Activated B cell treated with CpG ODN at 0.5 μM for 24 hours (primary cell): ENCODE measurements at regions not wholly inside any gene's neighbourhood (a gene's known extent, or its start where the extent isn't known, plus 50 kb on each side); places are given as distances from the start of the nearest gene placed in this dataset.

Experiments used
- ATAC-seq: fragments of 200-7000 bp; cut with Tn5 transposase; one replicate; pipeline ENCODE4 v1.10.0; 2021; ENCODE audit warnings: low read depth, mild to moderate bottlenecking, moderate library complexity
- CTCF ChIA-PET: fragments of 350-600 bp; sonication (Branson Sonifier 250); formaldehyde crosslinking; loops from one replicate; lab custom pipeline; 2021; ENCODE audit warnings: antibody characterized with exemption; lab: Charles Lee
- POLR2A ChIA-PET: fragments of 350-600 bp; sonication (Branson Sonifier 250); formaldehyde crosslinking; loops from one replicate; lab custom pipeline; 2021; ENCODE audit warnings: antibody characterized with exemption; lab: Charles Lee
- DNase-seq: peaks from one replicate; pipeline ENCODE4 v3.0.0; 2022
- H3K27ac Mint-ChIP-seq: one replicate; pipeline ENCODE4 v1.8.0; 2020; ENCODE audit warnings: mixed read lengths
- H3K27me3 Mint-ChIP-seq: one replicate; pipeline ENCODE4 v1.8.0; 2021; ENCODE audit warnings: mixed read lengths
- H3K36me3 Mint-ChIP-seq: one replicate; pipeline ENCODE4 v1.8.0; 2021; ENCODE audit warnings: low read depth, mixed read lengths
- H3K4me1 Mint-ChIP-seq: one replicate; pipeline ENCODE4 v1.8.0; 2021; ENCODE audit warnings: mixed read lengths
- H3K4me3 Mint-ChIP-seq: one replicate; pipeline ENCODE4 v1.8.0; 2020; ENCODE audit warnings: mild to moderate bottlenecking, mixed read lengths
- H3K9me3 Mint-ChIP-seq: one replicate; pipeline ENCODE4 v1.8.0; 2020; ENCODE audit warnings: mixed read lengths
- intact Hi-C: fragments of 100-400 bp; cut with micrococcal nuclease; formaldehyde crosslinking; loops from one replicate; pipeline ENCODE4 v1.15.1; 2024
- TF ChIP-seq, protein P1 (sequence below): fragments of 200-600 bp; IDR thresholded peaks from one replicate; pipeline ENCODE4 v1.8.0; 2022; ENCODE audit warnings: antibody characterized with exemption, mild to moderate bottlenecking

DNA sequence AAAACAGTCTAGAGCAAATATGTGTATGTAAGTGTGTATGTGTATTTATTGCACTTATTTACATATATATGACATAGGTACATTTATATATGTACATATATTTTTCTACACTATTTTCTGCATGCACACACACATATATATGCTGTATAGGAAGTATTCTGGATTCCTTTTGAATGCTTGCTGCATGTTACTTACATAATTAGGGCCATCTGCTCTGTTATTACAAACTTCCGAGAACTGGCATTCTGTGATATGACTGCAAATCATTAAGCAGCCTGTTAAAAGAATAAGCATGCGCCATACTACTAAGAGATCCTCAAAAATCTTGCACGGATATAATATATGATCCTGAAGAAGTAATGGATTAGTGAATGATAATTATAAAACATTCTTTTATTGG lies 1157.6 kb upstream of the TENM3 start:
- CTCF ChIA-PET = no interaction called here
- no peak overlapping the region for H3K4me3 Mint-ChIP-seq

DNA sequence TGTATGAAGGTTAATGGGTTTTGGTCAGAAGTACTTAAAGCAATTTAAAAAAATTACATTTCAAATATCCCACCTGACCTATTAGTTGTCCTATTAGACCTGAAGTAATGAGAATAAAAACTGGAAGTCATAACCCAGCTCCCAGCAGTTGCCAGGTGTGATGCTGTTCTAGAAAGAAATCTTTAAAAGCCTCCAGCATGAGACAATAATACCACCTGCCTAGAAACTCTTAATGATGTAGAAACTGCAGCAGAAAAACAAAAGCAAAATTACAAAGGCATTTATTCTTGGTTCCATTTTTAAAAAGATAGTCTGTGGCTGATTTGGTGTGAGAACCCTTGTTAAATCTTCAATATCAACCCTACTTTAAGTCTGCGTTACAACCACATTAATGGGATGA lies 1137.7 kb upstream of the TENM3 start:
- intact Hi-C loops = no loop called here
- CTCF ChIA-PET = no interaction called here
- DNase-seq (no peak), ATAC-seq (no peak)
- TF ChIP-seq, protein P1, sequence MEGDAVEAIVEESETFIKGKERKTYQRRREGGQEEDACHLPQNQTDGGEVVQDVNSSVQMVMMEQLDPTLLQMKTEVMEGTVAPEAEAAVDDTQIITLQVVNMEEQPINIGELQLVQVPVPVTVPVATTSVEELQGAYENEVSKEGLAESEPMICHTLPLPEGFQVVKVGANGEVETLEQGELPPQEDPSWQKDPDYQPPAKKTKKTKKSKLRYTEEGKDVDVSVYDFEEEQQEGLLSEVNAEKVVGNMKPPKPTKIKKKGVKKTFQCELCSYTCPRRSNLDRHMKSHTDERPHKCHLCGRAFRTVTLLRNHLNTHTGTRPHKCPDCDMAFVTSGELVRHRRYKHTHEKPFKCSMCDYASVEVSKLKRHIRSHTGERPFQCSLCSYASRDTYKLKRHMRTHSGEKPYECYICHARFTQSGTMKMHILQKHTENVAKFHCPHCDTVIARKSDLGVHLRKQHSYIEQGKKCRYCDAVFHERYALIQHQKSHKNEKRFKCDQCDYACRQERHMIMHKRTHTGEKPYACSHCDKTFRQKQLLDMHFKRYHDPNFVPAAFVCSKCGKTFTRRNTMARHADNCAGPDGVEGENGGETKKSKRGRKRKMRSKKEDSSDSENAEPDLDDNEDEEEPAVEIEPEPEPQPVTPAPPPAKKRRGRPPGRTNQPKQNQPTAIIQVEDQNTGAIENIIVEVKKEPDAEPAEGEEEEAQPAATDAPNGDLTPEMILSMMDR = no peak
- H3K36me3 Mint-ChIP-seq = no peaks in the 10 kb centered on the region
- no peaks in the 10 kb centered on the region for H3K27me3 Mint-ChIP-seq
- H3K9me3 Mint-ChIP-seq = no peaks in the 10 kb centered on the region
- no peak overlapping the region for H3K4me3 Mint-ChIP-seq
- H3K27ac Mint-ChIP-seq = no peak overlapping the region
- POLR2A ChIA-PET = no interaction called here
- H3K4me1 Mint-ChIP-seq = no peaks in the 10 kb centered on the region

More for the DNA sequence above, 1157.6 kb upstream of the TENM3 start:
- Mint-ChIP-seq H3K36me3 (no peaks in the 10 kb centered on the region), H3K27ac (no peak overlapping the region), H3K27me3 (no peaks in the 10 kb centered on the region), H3K4me1 (no peaks in the 10 kb centered on the region), H3K9me3 (peaks cover under 1% of the 10 kb centered on the region)
- no peak for ATAC-seq
- TF ChIP-seq, protein P1 = no peak
- intact Hi-C loops = no loop called here
- POLR2A ChIA-PET = no interaction called here
- DNase-seq = no peak

DNA sequence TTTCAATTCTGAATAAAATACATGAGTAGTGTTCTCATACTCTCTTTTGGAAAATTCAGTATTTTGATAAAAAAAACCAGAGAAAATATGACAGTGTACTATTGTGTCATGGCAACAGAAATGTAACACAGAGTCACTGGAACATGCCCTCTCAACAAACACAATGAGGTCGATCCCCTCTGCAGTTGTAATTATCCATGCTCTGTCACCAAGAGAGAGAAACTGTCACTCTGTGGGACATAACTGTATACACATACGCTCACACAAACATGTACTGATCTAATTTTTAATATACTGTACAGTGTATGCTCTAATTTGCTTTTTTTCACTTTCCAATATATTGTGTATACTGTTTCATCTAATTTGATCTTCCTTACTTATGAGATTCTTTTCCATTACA lies 1136.8 kb upstream of the TENM3 start:
- no peaks in the 10 kb centered on the region for H3K36me3 Mint-ChIP-seq
- H3K9me3 Mint-ChIP-seq = no peaks in the 10 kb centered on the region
- no peaks in the 10 kb centered on the region for H3K4me1 Mint-ChIP-seq
- no peaks in the 10 kb centered on the region for H3K27me3 Mint-ChIP-seq
- ChIA-PET CTCF (no interaction called here), POLR2A (no interaction called here)
- H3K4me3 Mint-ChIP-seq = no peak overlapping the region
- H3K27ac Mint-ChIP-seq = no peak overlapping the region
- TF ChIP-seq, protein P1 = no peak
- intact Hi-C loops = no loop called here
- no peak for ATAC-seq
- DNase-seq = no peak

DNA sequence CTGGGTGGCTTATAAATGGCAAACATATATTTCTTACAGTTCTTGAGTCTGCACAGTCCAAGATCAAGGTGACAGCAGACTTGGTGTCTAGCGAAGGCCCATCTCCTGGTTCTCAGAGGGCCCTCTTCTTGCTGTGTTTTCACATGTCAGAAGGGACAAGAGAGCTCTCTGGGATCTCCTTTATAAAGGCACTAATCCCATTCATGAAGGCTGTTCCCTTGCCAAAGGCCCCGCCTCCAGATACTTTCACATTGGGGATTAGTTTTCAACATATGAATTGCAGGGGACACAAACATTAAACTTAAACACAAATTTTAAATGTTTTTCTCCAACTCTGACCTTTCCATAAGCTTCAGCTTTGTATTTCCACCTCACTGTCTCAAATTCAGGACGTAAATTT lies 1135.0 kb upstream of the TENM3 start:
- H3K4me1 Mint-ChIP-seq = no peaks in the 10 kb centered on the region
- intact Hi-C loops = no loop called here
- no peaks in the 10 kb centered on the region for H3K36me3 Mint-ChIP-seq
- ChIA-PET POLR2A (no interaction called here), CTCF (no interaction called here)
- H3K27me3 Mint-ChIP-seq = no peaks in the 10 kb centered on the region
- DNase-seq (no peak), ATAC-seq (no peak)
- H3K4me3 Mint-ChIP-seq = no peak overlapping the region
- H3K9me3 Mint-ChIP-seq = no peaks in the 10 kb centered on the region
- H3K27ac Mint-ChIP-seq = no peak overlapping the region
- TF ChIP-seq, protein P1 = no peak

DNA sequence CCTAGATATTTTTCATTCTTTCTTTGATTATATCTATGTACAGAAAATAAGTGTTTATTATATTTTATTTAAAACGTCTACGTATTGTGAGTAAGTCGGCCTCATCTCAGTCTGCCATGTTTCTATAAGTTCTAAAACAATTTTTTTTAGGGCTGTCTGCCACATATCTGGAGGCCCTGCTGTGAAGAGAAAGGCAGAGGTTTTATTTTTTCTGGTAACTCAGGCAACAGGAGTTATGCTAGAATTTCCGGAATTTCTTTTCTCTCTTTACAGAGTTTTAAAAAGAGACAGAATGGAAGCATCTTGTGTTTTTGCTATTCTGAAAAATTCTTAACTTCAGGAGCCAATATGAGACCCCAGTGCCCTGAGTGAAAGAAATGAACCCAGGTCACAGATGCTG lies 1124.0 kb upstream of the TENM3 start:
- Mint-ChIP-seq H3K36me3 (no peaks in the 10 kb centered on the region), H3K4me3 (no peak overlapping the region), H3K27ac (no peak overlapping the region), H3K4me1 (no peaks in the 10 kb centered on the region), H3K9me3 (no peaks in the 10 kb centered on the region), H3K27me3 (no peaks in the 10 kb centered on the region)
- POLR2A ChIA-PET = no interaction called here
- DNase-seq (no peak), ATAC-seq (no peak)
- CTCF ChIA-PET = no interaction called here
- TF ChIP-seq, protein P1 = no peak
- intact Hi-C loops = no loop called here
